ENCODE measurements at regions not wholly inside any gene's neighbourhood (a gene's known extent, or its start where the extent isn't known, plus 50 kb on each side); places are given as distances from the start of the nearest gene placed in this dataset.
"Not testable (repeated sequence)": the region's sequence is repeated elsewhere in the genome, so short reads cannot be mapped to it uniquely, and the experiment has no call there.

DNA sequence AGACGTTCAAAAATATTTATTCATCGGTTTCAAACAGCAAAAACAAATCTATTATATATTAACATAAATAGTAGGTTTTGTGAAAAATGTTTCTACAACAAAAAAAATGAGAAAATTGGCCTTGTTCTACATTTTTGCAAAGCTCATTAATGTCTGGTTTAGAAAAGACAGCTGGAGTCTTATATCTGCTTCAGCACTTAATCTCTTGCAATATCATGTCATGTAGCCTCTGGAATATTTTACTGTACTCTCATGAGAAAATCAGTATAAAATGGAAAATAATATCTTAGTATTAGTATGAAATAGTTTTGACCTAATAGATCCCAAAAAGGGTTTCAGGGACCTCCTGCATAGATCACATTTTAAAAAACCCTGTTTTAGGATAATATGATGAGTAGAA lies 326.6 kb downstream of the ARL4A start:
- Histone ChIP-seq H3K27ac (no peak overlapping the region), H3K4me1 (replicated peaks in 1 of 2) (peaks cover 26 to 40% of the 10 kb centered on the region in 2 donors), H3K4me3 (no peak overlapping the region)
- in situ Hi-C loops (cut with MboI; ENCODE audit: low pct_unique_long_range_greater_than_20kb in 2 of 9, low sequenced_read_pairs in 9 of 9, unreplicated experiment in 9 of 9): no loop called here
- ATAC-seq (replicated peaks in 6 of 8): no peak
- WGBS, 10 experiments: 13 to 100% (median 83%) methylated on average over 2 of the region's 2 CpGs; no CpG with 5 or more reads in 1 of the 10 experiments

DNA sequence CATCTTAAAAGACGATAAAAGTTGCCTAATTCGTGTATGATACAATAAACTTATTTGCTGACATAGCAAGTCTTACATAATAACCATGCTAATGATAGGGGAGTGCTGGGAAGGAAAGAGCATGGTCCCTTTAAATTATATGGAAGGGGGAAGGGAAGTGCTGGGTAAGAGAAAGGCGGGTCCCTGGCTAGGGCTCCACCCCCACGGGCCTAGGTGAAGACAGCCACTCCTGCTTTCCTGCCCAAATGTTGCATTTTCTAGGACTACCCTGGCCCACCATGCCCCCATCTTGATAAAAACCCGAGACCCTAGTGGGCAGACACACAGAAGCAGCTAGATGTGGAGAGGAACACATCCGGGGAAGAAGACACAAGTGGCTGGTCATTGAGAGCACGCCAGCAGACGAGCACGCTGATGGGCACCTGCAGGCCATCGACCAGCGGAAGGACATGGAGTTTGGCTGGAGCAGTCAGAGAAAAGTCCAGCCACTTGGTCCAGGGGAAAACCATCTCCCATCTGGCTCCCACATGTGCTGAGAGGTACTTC lies 328.7 kb downstream of the ARL4A start:
- peak overlapping the region; percentile 49 to 52 for H3K27ac ChIP-seq
- 20 to 100% (median 47%) methylated on average over 1 to 8 of the region's 11 CpGs; no CpG with 5 or more reads in 1 of the 10 experiments for WGBS, 10 experiments
- peak in 4 of 8 experiments; percentile 19 to 63 (median 50) for ATAC-seq (replicated peaks in 6 of 8)
- peaks cover 36 to 61% of the 10 kb centered on the region in 2 donors for H3K4me1 ChIP-seq (replicated peaks in 1 of 2)
- in situ Hi-C loops (cut with MboI; ENCODE audit: low pct_unique_long_range_greater_than_20kb in 2 of 9, low sequenced_read_pairs in 9 of 9, unreplicated experiment in 9 of 9): no loop called here
- H3K4me3 ChIP-seq: peak overlapping the region in 2 of 5 donors; percentile 7 to 18

DNA sequence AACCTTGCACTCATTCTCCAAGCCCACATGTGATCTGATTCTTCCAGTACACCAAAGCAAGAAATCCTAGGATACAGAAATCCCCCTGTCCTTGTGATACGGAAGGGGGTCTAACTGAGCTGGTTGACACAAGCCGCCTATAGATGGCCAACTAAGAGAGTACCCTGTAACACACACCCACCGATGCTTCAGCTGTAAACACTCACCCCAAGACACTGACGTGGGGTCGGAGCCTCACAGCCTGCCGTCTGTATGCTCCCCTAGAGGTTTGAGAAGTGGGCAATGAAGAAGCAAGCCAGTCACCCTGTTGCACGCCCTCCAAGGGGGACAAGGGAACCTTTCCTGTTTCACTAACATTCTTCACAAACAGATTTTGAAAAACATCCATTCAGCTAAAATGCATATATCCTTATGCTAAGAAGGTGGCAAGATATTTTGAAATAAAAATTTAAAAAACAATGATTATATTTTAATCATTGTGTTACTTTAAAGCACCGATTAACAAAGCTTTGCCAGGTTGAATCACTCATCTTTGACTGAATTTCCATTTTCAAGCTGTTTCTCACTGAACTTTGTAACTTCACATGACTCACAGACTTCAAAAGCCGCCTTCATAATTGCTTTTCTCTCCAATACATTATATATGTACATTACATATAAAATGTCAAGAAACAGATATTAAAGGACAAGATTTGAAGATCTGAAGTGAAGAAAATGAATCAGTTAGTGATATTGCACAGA lies 329.3 kb downstream of the ARL4A start:
- H3K27ac ChIP-seq: peak overlapping the region; percentile 58 to 68
- in situ Hi-C loops (cut with MboI; ENCODE audit: low pct_unique_long_range_greater_than_20kb in 2 of 9, low sequenced_read_pairs in 9 of 9, unreplicated experiment in 9 of 9): no loop called here
- H3K4me3 ChIP-seq: peak overlapping the region in 2 of 5 donors; percentile 7 to 18
- peaks cover 41 to 67% of the 10 kb centered on the region in 2 donors for H3K4me1 ChIP-seq (replicated peaks in 1 of 2)
- whole genome bisulfite sequencing, 10 experiments: 0 to 42% (median 17%) methylated on average over 1 to 8 of the region's 9 CpGs; no CpG with 5 or more reads in 1 of the 10 experiments
- ATAC-seq (replicated peaks in 6 of 8): peak in 6 of 8 experiments; percentile 34 to 58 (median 48)

- ATAC-seq (replicated peaks in 6 of 8): peak; percentile 64 to 87 (median 79)
- WGBS, 10 experiments: 0 to 13% (median 0%) methylated on average over 1 to 4 of the region's 4 CpGs; no CpG with 5 or more reads in 1 of the 10 experiments
- Histone ChIP-seq H3K27ac (peak overlapping the region; percentile 58 to 68), H3K4me3 (peak overlapping the region in 1 of 5 donors; percentile 13), H3K4me1 (replicated peaks in 1 of 2) (peaks cover 47 to 73% of the 10 kb centered on the region in 2 donors)
- in situ Hi-C loops (cut with MboI; ENCODE audit: low pct_unique_long_range_greater_than_20kb in 2 of 9, low sequenced_read_pairs in 9 of 9, unreplicated experiment in 9 of 9): no loop called here
Measured at GRCh38 chr7:13017333-13017857, 330.0 kb downstream of the ARL4A start.

GRCh38 chr7:13017881-13018280 lies 330.4 kb downstream of the ARL4A start:
- ATAC-seq (replicated peaks in 6 of 8): no peak
- in situ Hi-C loops (cut with MboI; ENCODE audit: low pct_unique_long_range_greater_than_20kb in 2 of 9, low sequenced_read_pairs in 9 of 9, unreplicated experiment in 9 of 9): no loop called here
- Histone ChIP-seq H3K27ac (peak overlapping the region; percentile 58 to 68), H3K4me3 (peak overlapping the region in 1 of 5 donors; percentile 13), H3K4me1 (replicated peaks in 1 of 2) (peaks cover 49 to 77% of the 10 kb centered on the region in 2 donors)

DNA sequence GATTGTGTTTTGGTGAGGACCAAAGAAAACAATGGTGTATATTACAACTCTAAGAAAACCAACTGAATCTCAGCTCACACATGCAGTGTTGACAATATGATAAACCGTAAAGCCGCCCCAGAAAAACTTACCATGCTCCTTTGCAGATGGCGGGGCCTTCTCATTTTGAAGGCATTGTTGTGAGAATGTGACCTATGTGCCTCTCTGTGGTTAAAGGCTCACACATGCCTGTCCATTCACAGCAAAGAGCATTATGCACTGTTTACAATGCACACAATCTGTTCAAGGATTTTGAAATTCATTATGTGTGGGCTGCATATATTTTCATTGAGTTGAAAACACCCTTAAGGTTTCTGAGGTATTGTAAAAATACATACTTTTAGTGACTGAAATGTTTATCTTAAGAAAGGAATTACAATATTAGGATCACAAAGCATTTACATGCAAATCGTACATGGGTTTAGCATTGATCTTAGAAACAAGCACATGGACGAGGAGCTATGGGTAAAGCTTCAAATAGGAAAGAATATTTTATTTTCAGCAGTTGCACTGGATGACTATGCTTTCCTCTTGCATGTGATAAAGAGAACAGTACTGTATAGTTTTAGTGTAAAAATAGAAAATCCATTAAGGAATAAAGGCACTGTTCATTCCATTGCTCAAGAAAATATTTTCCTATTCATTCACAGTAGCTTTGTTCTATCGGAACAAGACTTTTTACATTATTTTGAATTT lies 334.3 kb downstream of the ARL4A start:
- no peak overlapping the region for H3K4me3 ChIP-seq
- peaks cover 45 to 59% of the 10 kb centered on the region in 2 donors for H3K4me1 ChIP-seq (replicated peaks in 1 of 2)
- ATAC-seq (replicated peaks in 6 of 8): peak; percentile 35 to 93 (median 72)
- H3K27ac ChIP-seq: peak overlapping the region; percentile 63 to 66
- in situ Hi-C loops (cut with MboI; ENCODE audit: low pct_unique_long_range_greater_than_20kb in 2 of 9, low sequenced_read_pairs in 9 of 9, unreplicated experiment in 9 of 9): no loop called here
- whole genome bisulfite sequencing, 10 experiments: 0 to 59% (median 15%) methylated on average over 2 to 6 of the region's 6 CpGs

DNA sequence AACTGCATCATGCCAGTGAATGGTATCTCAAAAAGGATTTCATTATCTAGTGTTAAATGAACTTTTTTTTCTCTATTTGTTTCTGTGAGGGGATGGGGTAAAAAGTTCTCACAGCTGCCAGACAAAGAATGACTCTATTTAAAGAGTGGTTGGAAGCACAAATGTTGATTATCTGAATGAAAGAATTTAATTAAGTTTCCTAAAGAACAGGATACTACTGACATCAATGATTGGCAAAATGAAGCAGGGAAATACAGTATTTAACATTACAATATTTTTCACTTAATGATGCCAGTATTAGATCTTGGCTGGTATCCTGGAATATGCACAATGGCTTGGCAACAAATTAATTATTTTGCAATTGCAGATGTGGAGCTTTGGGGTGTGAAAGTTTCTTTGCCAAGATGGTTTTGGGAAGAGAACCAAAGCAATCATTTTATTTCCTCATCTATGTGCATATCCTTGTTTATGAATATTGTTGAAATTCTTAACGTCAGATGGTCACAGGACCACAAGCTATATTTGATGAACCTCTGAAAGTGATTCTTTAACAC lies 336.8 kb downstream of the ARL4A start:
- peaks cover 32 to 46% of the 10 kb centered on the region in 2 donors for H3K4me1 ChIP-seq (replicated peaks in 1 of 2)
- peak in 2 of 8 experiments; percentile 15 to 60 for ATAC-seq (replicated peaks in 6 of 8)
- WGBS, 10 experiments: 0 to 100% (median 41%) methylated on average over 1 of the region's 1 CpG; no CpG with 5 or more reads in 2 of the 10 experiments
- no peak overlapping the region for H3K4me3 ChIP-seq
- in situ Hi-C loops (cut with MboI; ENCODE audit: low pct_unique_long_range_greater_than_20kb in 2 of 9, low sequenced_read_pairs in 9 of 9, unreplicated experiment in 9 of 9): no loop called here
- no peak overlapping the region for H3K27ac ChIP-seq

DNA sequence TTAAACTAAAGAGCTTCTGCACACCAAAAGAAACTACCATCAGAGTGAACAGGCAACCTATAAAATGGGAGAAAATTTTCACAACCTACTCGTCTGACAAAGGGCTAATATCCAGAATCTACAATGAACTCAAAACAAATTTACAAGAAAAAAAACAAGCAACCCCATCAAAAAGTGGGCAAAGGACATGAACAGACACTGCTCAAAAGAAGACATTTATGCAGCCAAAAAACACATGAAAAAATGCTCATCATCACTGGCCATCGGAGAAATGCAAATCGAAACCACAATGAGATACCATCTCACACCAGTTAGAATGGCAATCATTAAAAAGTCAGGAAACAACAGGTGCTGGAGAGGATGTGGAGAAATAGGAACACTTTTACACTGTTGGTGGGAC lies 337.6 kb downstream of the ARL4A start:
- 60 to 100% (median 100%) methylated on average over 1 to 2 of the region's 3 CpGs; no CpG with 5 or more reads in 3 of the 10 experiments for WGBS, 10 experiments
- H3K27ac ChIP-seq; H3K4me3 ChIP-seq; in situ Hi-C loops (cut with MboI; ENCODE audit: low pct_unique_long_range_greater_than_20kb in 2 of 9, low sequenced_read_pairs in 9 of 9, unreplicated experiment in 9 of 9); ATAC-seq (replicated peaks in 6 of 8): not testable (repeated sequence)
- H3K4me1 ChIP-seq (replicated peaks in 1 of 2): peaks cover 32 to 37% of the 10 kb centered on the region in 2 donors

GRCh38 chr7:13027321-13027720 lies 339.9 kb downstream of the ARL4A start:
- WGBS, 10 experiments: 63 to 100% (median 96%) methylated on average over 1 to 2 of the region's 2 CpGs
- Histone ChIP-seq H3K4me1 (replicated peaks in 1 of 2) (peaks cover 24 to 25% of the 10 kb centered on the region in 2 donors), H3K27ac (no peak overlapping the region), H3K4me3 (no peak overlapping the region)
- ATAC-seq (replicated peaks in 6 of 8): no peak
- in situ Hi-C loops (cut with MboI; ENCODE audit: low pct_unique_long_range_greater_than_20kb in 2 of 9, low sequenced_read_pairs in 9 of 9, unreplicated experiment in 9 of 9): no loop called here

DNA sequence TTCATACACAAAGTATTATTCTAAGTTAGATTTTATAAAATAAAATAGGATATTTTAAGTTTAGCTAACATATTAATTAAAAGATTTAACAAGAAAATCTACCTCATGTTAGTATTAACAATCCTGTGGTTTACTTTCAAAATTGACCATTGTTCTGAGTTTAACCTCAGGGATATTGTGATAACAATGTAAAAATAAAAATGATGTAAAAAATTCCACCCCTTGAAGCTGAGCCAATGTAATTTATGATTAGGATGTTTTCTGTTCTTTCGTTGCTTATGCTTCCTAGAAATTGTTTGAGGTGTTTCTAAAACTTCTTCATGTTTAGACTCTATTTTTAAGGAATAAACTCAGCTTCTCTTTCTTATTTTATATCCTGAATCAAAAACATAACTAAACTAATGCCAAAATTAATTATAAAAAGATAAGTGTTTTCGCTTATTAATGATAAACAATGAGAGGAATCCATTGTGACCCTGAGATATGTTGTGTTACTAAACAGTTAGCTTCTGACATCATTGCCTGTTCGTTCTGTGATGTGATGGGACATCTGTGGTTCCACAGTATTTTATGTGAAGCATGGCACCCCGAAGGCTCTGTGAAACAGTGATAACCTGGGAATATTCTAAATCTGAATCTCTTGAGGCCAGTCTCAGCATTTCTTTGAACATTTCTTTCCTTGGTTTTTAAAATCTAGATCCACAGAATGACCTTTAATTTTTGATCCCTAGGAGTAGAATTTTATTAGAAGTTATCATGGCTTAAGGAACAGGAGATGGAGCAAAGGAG lies 340.8 kb downstream of the ARL4A start:
- peaks cover 28 to 31% of the 10 kb centered on the region in 2 donors for H3K4me1 ChIP-seq (replicated peaks in 1 of 2)
- no peak for ATAC-seq (replicated peaks in 6 of 8)
- no peak overlapping the region for H3K4me3 ChIP-seq
- no peak overlapping the region for H3K27ac ChIP-seq
- 33 to 96% (median 77%) methylated on average over 1 to 4 of the region's 4 CpGs; no CpG with 5 or more reads in 1 of the 10 experiments for WGBS, 10 experiments
- in situ Hi-C loops (cut with MboI; ENCODE audit: low pct_unique_long_range_greater_than_20kb in 2 of 9, low sequenced_read_pairs in 9 of 9, unreplicated experiment in 9 of 9): no loop called here

GRCh38 chr7:13028825-13029099 lies 341.3 kb downstream of the ARL4A start:
- Histone ChIP-seq H3K4me1 (replicated peaks in 1 of 2) (peaks cover 33 to 34% of the 10 kb centered on the region in 2 donors), H3K4me3 (no peak overlapping the region), H3K27ac (no peak overlapping the region)
- in situ Hi-C loops (cut with MboI; ENCODE audit: low pct_unique_long_range_greater_than_20kb in 2 of 9, low sequenced_read_pairs in 9 of 9, unreplicated experiment in 9 of 9): no loop called here
- 0 to 74% (median 53%) methylated on average over 1 to 2 of the region's 2 CpGs; no CpG with 5 or more reads in 1 of the 10 experiments for WGBS, 10 experiments
- no peak for ATAC-seq (replicated peaks in 6 of 8)

DNA sequence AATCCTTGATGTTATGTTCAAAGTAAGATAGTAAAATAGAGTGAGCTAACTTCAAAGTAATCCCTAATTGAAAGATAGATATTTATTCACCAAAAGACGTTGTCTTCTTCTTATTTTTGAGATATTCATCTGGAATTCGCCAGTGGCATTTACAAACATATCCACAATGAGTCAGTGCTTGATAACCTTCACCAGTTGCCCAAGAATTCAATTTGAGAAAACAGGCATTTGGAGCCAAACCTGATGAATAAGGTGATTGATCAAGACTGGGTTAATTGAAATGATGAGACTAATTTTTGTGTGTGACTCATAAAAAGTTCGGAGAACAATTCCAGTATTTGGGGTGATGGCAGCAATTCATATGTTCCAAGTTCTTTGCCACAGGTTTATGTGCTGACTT lies 344.0 kb downstream of the ARL4A start:
- Histone ChIP-seq H3K4me3 (no peak overlapping the region), H3K4me1 (replicated peaks in 1 of 2) (peaks cover 27 to 38% of the 10 kb centered on the region in 2 donors), H3K27ac (peak overlapping the region; percentile 30 to 74)
- in situ Hi-C loops (cut with MboI; ENCODE audit: low pct_unique_long_range_greater_than_20kb in 2 of 9, low sequenced_read_pairs in 9 of 9, unreplicated experiment in 9 of 9): no loop called here
- ATAC-seq (replicated peaks in 6 of 8): no peak
- whole genome bisulfite sequencing, 10 experiments: 29 to 75% (median 42%) methylated on average over 2 to 3 of the region's 3 CpGs; no CpG with 5 or more reads in 1 of the 10 experiments

Data from motor neuron (in vitro differentiated cells).